ENCODE measurements at regions not wholly inside any gene's neighbourhood (a gene's known extent, or its start where the extent isn't known, plus 50 kb on each side); places are given as distances from the start of the nearest gene placed in this dataset.

DNA sequence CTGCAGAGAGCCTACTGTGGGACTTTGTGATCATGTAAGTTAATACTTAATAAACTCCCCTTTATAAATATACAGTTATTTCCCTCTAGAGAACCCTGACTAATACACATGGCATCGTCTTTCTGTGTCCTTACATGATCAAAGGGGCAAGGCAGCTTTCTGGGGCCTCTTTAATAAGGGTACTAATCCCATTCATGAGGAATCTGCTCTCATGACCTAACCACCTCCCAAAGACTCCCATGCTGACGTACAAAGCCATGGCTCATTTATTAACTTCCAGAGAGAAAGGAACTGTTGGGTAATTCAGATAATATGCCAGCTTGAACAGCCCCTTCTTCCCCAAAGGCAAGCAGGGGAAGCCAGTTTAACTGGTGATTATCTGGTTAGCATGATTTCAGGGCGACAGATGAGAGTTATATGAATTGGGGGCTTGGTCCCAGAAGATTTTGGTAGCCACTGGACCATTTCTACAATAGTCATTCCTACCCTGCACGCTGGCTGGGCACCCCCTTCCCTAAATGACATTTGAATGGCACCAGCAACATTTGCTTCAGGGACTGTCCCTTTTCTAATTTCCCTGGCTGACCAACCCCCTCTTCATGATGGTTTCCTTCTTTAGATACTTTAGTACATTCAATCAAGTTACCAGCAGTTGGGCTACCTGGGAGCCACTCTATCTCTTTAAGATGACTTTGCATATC lies 83.6 kb upstream of the C3orf80 start:
- H2AFZ ChIP-seq (ENCODE audit: control insufficient read depth, low read length), result no peak overlapping the region
- DNase-seq (ENCODE audit: low read depth, low spot score) (no peak), FAIRE-seq (no peak)
- no peaks in the 10 kb centered on the region for H3K9me1 ChIP-seq (ENCODE audit: control insufficient read depth, extremely low read depth, insufficient read depth, low read length)
- H3K9me3 ChIP-seq (ENCODE audit: control insufficient read depth, low read depth, low read length), result no peaks in the 10 kb centered on the region
- TF ChIP-seq, protein P1, sequence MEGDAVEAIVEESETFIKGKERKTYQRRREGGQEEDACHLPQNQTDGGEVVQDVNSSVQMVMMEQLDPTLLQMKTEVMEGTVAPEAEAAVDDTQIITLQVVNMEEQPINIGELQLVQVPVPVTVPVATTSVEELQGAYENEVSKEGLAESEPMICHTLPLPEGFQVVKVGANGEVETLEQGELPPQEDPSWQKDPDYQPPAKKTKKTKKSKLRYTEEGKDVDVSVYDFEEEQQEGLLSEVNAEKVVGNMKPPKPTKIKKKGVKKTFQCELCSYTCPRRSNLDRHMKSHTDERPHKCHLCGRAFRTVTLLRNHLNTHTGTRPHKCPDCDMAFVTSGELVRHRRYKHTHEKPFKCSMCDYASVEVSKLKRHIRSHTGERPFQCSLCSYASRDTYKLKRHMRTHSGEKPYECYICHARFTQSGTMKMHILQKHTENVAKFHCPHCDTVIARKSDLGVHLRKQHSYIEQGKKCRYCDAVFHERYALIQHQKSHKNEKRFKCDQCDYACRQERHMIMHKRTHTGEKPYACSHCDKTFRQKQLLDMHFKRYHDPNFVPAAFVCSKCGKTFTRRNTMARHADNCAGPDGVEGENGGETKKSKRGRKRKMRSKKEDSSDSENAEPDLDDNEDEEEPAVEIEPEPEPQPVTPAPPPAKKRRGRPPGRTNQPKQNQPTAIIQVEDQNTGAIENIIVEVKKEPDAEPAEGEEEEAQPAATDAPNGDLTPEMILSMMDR (optimal IDR thresholded peaks at IDR 0.05 in 1 of 3, IDR thresholded peaks at IDR 0.05 in 1 of 3, conservative IDR thresholded peaks at IDR 0.05 in 1 of 3; ENCODE audit: extremely low read depth in 1 of 3, insufficient read depth in 2 of 3, low read length in 3 of 3), result no peak
- TF ChIP-seq EZH2 (IDR thresholded peaks at IDR 0.05; ENCODE audit: low read length), result no peak
- dilution Hi-C loops (cut with MboI; ENCODE audit: extremely low pct_ligation_motif_present, low sequenced_read_pairs), result no loop called here
- no peaks in the 10 kb centered on the region for H4K20me1 ChIP-seq (ENCODE audit: control insufficient read depth, extremely low read depth, insufficient read depth, low read length)
- H3K4me1 ChIP-seq (ENCODE audit: control insufficient read depth, extremely low read depth, insufficient read depth, low read length), result no peaks in the 10 kb centered on the region
- H3K9ac ChIP-seq (ENCODE audit: control insufficient read depth, extremely low read depth, insufficient read depth, low read length), result no peak overlapping the region
- H3K4me3 ChIP-seq (ENCODE audit: control insufficient read depth in 2 of 3, extremely low read depth in 1 of 3, insufficient read depth in 2 of 3, low read depth in 1 of 3, low read length in 3 of 3), result no peak overlapping the region
- H3K27me3 ChIP-seq (ENCODE audit: control insufficient read depth, extremely low read depth, insufficient read depth, low read length), result no peaks in the 10 kb centered on the region
- H3K27ac ChIP-seq (ENCODE audit: control insufficient read depth, insufficient read depth, low read length), result no peak overlapping the region
- H3K36me3 ChIP-seq (ENCODE audit: control insufficient read depth in 2 of 2, extremely low read depth in 1 of 2, insufficient read depth in 2 of 2, low read length in 2 of 2), result no peaks in the 10 kb centered on the region
- H3K4me2 ChIP-seq (ENCODE audit: control insufficient read depth, extremely low read depth, insufficient read depth, low read depth, low read length), result no peak overlapping the region
- no peaks in the 10 kb centered on the region for H3K79me2 ChIP-seq (ENCODE audit: control insufficient read depth, insufficient read depth, low read length)

DNA sequence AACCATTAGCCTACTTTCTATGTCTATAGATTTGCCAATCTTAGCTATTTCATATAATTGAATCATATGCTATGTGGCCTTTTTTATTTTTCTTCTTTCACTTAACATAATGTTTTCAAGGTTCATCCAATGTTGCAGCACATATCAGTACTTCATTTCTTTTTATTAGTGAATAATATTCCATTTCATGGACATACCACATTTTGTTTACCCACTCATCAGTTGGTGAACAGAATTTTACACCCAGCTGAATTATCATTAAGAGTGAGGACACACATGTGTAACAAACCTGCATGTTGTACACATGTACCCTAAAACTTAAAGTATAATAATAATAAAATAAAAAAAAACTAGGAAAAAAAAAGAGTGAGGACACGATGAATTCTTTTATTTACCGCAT lies 81.7 kb upstream of the C3orf80 start:
- H3K4me3 ChIP-seq (ENCODE audit: control insufficient read depth in 2 of 3, extremely low read depth in 1 of 3, insufficient read depth in 2 of 3, low read depth in 1 of 3, low read length in 3 of 3), result no peak overlapping the region
- no peak overlapping the region for H3K4me2 ChIP-seq (ENCODE audit: control insufficient read depth, extremely low read depth, insufficient read depth, low read depth, low read length)
- H3K9me3 ChIP-seq (ENCODE audit: control insufficient read depth, low read depth, low read length), result no peaks in the 10 kb centered on the region
- no peaks in the 10 kb centered on the region for H3K9me1 ChIP-seq (ENCODE audit: control insufficient read depth, extremely low read depth, insufficient read depth, low read length)
- no peak overlapping the region for H3K27ac ChIP-seq (ENCODE audit: control insufficient read depth, insufficient read depth, low read length)
- no peak overlapping the region for H3K9ac ChIP-seq (ENCODE audit: control insufficient read depth, extremely low read depth, insufficient read depth, low read length)
- dilution Hi-C loops (cut with MboI; ENCODE audit: extremely low pct_ligation_motif_present, low sequenced_read_pairs), result no loop called here
- no peaks in the 10 kb centered on the region for H3K27me3 ChIP-seq (ENCODE audit: control insufficient read depth, extremely low read depth, insufficient read depth, low read length)
- no peak for FAIRE-seq
- H3K36me3 ChIP-seq (ENCODE audit: control insufficient read depth in 2 of 2, extremely low read depth in 1 of 2, insufficient read depth in 2 of 2, low read length in 2 of 2), result no peaks in the 10 kb centered on the region
- H2AFZ ChIP-seq (ENCODE audit: control insufficient read depth, low read length), result no peak overlapping the region
- TF ChIP-seq, protein P1 (optimal IDR thresholded peaks at IDR 0.05 in 1 of 3, IDR thresholded peaks at IDR 0.05 in 1 of 3, conservative IDR thresholded peaks at IDR 0.05 in 1 of 3; ENCODE audit: extremely low read depth in 1 of 3, insufficient read depth in 2 of 3, low read length in 3 of 3), result no peak
- no peak for TF ChIP-seq EZH2 (IDR thresholded peaks at IDR 0.05; ENCODE audit: low read length)
- no peak for DNase-seq (ENCODE audit: low read depth, low spot score)
- H3K79me2 ChIP-seq (ENCODE audit: control insufficient read depth, insufficient read depth, low read length), result no peaks in the 10 kb centered on the region
- no peaks in the 10 kb centered on the region for H4K20me1 ChIP-seq (ENCODE audit: control insufficient read depth, extremely low read depth, insufficient read depth, low read length)
- no peaks in the 10 kb centered on the region for H3K4me1 ChIP-seq (ENCODE audit: control insufficient read depth, extremely low read depth, insufficient read depth, low read length)
